NCI-H510A (cell line): ENCODE measurements at regions not wholly inside any gene's neighbourhood (a gene's known extent, or its start where the extent isn't known, plus 50 kb on each side); places are given as distances from the start of the nearest gene placed in this dataset.
"Not testable (repeated sequence)": the region's sequence is repeated elsewhere in the genome, so short reads cannot be mapped to it uniquely, and the experiment has no call there.

Experiments
- DNase-seq: peaks from one replicate; lab custom pipeline; 2025; lab: John Stamatoyannopoulos, UW

- not testable (repeated sequence) for DNase-seq
These were observed 136.5 kb downstream of the ZNF92 start for GRCh38 chr7:65510187-65510538.

- DNase-seq = not testable (repeated sequence)
These were observed 146.1 kb downstream of the ZNF92 start for GRCh38 chr7:65519751-65520150.

GRCh38 chr7:65545465-65546161 is 172.0 kb downstream of the ZNF92 start:
- not testable (repeated sequence) for DNase-seq

- not testable (repeated sequence) for DNase-seq
These were observed 176.2 kb downstream of the ZNF92 start for GRCh38 chr7:65549589-65550443.

GRCh38 chr7:65550444-65550809 is 176.8 kb downstream of the ZNF92 start:
- DNase-seq = not testable (repeated sequence)

- DNase-seq = not testable (repeated sequence)
These were observed 177.4 kb downstream of the ZNF92 start for GRCh38 chr7:65551042-65551441.

GRCh38 chr7:65554553-65555476 is 181.2 kb downstream of the ZNF92 start:
- not testable (repeated sequence) for DNase-seq

GRCh38 chr7:65558584-65558983 is 184.9 kb downstream of the ZNF92 start:
- DNase-seq = not testable (repeated sequence)

- not testable (repeated sequence) for DNase-seq
These were observed 188.2 kb downstream of the ZNF92 start for GRCh38 chr7:65561786-65562372.

GRCh38 chr7:65562522-65562921 is 188.9 kb downstream of the ZNF92 start:
- not testable (repeated sequence) for DNase-seq

- DNase-seq = not testable (repeated sequence)
These were observed 189.7 kb downstream of the ZNF92 start for GRCh38 chr7:65563333-65563732.

GRCh38 chr7:65568226-65568625 is 194.6 kb downstream of the ZNF92 start:
- DNase-seq = not testable (repeated sequence)

- not testable (repeated sequence) for DNase-seq
These were observed 197.3 kb downstream of the ZNF92 start for GRCh38 chr7:65570990-65571389.

GRCh38 chr7:65572581-65572980 is 198.9 kb downstream of the ZNF92 start:
- DNase-seq = not testable (repeated sequence)

- DNase-seq = not testable (repeated sequence)
These were observed 202.7 kb downstream of the ZNF92 start for GRCh38 chr7:65576370-65576769.

- not testable (repeated sequence) for DNase-seq
These were observed 209.0 kb downstream of the ZNF92 start for GRCh38 chr7:65582518-65583119.

- DNase-seq = not testable (repeated sequence)
These were observed 228.8 kb downstream of the ZNF92 start for GRCh38 chr7:65602495-65602894.

- DNase-seq = no peak
These were observed 235.5 kb downstream of the ZNF92 start for GRCh38 chr7:65609131-65609530.

GRCh38 chr7:65613644-65614289 is 240.1 kb downstream of the ZNF92 start:
- DNase-seq = not testable (repeated sequence)

GRCh38 chr7:65616111-65616510 is 242.5 kb downstream of the ZNF92 start:
- DNase-seq = not testable (repeated sequence)

GRCh38 chr7:65620216-65620615 is 246.6 kb downstream of the ZNF92 start:
- not testable (repeated sequence) for DNase-seq
